T follicular helper cell (primary cell): ENCODE measurements at regions not wholly inside any gene's neighbourhood (a gene's known extent, or its start where the extent isn't known, plus 50 kb on each side); places are given as distances from the start of the nearest gene placed in this dataset.

ENCODE experiments used
- DNase-seq: peaks from one replicate; pipeline ENCODE4 v3.0.0-alpha.2; 2020; ENCODE audit warnings: low read depth

DNA sequence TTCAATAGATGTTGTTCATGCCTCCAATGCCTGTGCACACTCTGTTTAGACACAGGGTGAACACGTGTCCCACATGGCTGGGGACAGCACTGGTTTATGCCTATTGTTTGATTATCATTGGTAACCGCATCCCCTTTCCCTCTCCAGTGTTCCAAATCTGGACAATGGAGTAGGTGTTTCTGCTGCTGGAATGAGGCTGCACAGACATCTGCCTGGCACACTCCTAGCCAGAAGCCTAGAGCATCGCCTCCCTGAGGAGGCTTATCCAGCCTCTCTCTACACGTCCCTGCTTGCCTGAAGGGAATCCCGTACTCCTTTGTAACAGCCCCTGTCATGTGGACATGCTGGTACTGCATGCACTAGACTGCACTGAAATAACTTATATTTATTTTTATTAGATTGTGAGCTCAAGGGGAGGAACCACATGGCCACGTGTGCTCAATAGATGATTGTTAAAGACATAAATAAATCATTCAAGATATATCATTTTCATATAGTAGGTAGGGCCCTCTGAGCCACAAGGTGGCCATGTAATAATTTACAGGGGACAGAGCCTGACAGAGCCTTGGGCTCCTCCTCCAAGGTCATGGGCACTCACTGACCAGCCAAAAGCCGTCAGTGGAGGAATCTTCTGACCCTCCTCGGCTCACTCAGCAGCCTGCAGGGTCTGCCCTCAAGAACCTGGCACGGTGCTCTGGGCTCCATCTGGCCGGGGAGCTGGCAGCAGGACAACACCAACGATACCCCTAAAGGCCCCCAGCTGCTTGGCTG is 310.9 kb upstream of the ZNF32 start:
- DNase-seq = no peak

- no peak for DNase-seq
Observed at GRCh38 chr10:43958964-43959363, 310.3 kb upstream of the ZNF32 start.

DNA sequence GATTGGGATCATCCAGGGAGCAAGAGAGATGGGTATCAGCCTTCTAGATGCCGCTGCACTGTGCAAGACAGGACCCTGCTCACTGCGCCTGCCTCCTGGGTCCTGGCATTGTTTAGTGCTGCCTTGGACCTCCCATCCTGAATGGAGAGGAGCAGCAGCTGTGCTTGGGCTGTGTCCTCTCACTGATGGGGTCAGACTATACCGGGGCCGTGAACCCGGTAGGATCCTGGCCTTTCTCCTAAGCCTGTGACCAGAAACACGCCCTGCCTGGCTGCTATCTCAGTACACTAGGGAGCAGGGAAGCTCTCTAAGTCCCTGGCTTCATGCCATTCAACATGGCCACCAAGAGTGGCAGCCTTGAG is 309.4 kb upstream of the ZNF32 start:
- DNase-seq = no peak

- DNase-seq = no peak
Observed at GRCh38 chr10:43957267-43958070, 308.8 kb upstream of the ZNF32 start.

DNA sequence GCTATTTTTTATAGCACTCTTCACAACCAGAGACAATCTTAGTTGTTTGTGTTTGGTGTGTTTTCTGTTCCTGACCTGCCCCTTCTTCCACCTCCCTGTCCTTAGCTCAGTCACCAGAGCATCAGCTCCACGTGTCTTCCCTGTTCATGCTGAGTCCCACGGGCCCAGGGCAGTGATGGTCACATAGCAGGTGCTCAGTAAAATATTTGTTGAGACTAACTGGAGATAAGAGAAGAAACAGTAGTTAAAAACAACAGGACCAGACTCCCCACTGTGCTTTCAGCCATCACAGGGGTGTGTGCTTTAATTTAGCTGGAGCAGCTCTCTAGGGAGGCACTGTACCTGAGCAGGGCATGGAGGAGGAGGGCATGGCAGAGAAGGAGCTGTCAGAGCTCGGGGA is 307.3 kb upstream of the ZNF32 start:
- no peak for DNase-seq

DNA sequence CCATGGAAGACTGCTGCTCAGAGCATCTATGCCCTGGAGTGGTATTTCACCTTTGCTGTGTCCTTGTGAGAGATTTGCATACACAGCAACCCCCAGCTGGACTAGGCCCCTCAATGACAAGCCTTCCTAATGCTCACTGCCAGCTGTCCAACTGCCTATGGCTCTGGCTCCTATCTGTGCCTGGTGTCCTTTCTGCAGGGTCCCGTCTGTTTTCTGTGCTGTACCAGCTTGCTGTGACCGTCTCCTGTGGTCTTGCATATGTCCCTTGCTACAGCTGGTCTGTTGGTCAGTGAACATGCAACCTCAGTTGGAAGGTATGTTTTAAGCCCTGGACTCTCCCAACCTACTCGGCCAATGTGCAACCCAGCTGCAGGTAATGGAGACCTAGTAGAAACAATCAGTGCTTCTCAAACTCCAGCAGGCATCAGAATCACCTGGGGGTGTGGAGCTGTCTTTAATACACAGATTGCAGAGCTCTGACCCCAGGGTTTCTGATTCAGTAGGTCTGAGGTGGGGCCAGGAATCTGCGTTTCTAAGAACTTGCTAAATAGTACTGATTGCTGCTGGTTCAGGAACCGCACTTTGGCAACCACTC is 306.4 kb upstream of the ZNF32 start:
- no peak for DNase-seq

- DNase-seq = no peak
Observed at GRCh38 chr10:43953672-43954071, 305.0 kb upstream of the ZNF32 start.

DNA sequence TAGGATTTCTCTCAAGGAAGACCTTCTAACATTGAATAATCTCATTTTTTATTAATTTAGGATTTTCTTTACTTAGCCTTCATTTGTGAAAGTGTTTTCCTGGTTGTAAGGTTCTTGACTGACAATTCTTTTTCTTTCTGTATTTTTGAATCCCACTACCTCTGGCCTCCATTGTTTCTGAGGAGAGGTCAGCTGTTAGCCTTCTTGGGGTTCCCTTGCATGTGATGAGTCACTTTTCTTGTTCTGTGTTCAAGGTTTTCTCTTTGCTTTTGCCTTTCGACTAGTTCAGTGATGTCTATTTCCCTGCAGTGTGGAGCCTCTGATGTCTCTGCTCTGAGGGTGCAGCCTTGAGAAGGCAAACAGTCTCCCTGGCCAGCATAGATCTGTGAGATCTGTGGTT is 304.1 kb upstream of the ZNF32 start:
- no peak for DNase-seq

DNA sequence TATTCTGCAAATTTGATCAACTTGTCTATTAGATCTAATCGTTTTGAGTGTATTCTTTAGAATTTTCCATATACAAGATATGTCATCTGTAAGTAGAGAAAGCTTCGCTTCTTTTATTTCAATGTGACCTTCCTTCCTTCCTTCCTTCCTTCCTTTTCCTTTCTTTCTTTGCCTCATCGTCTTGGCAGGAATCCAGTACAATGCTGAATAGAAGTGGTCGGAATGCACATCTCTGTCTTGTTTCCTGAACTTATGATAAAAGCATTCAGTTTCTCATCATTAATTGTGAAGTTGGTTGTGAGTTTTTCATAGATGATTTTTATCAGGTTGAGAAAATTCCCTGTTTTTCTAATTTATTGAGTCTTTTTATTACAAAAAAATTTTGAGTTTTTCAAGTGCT is 300.7 kb upstream of the ZNF32 start:
- no peak for DNase-seq

DNA sequence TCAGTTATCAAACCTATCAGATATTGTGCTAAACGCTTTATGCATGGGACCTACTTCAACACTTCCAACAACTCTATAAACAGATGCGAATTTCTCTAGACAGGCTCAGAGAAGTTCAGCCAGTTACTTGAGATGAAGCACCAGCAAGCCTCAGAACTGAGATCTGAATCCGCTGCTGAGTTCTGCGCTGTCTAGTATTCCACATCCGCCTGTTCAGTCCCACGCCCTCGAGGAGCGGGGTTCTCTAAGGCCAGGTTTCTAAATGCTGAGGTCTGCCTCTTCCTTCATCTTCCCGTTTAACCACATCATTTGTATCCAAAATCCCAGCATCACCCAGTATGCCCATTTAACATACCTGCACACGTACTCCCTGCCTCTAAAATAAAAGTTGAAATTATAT is 297.8 kb upstream of the ZNF32 start:
- DNase-seq = no peak

- no peak for DNase-seq
Observed at GRCh38 chr10:43945908-43946307, 297.2 kb upstream of the ZNF32 start.

- DNase-seq = no peak
Observed at GRCh38 chr10:43945094-43945730, 296.5 kb upstream of the ZNF32 start.

DNA sequence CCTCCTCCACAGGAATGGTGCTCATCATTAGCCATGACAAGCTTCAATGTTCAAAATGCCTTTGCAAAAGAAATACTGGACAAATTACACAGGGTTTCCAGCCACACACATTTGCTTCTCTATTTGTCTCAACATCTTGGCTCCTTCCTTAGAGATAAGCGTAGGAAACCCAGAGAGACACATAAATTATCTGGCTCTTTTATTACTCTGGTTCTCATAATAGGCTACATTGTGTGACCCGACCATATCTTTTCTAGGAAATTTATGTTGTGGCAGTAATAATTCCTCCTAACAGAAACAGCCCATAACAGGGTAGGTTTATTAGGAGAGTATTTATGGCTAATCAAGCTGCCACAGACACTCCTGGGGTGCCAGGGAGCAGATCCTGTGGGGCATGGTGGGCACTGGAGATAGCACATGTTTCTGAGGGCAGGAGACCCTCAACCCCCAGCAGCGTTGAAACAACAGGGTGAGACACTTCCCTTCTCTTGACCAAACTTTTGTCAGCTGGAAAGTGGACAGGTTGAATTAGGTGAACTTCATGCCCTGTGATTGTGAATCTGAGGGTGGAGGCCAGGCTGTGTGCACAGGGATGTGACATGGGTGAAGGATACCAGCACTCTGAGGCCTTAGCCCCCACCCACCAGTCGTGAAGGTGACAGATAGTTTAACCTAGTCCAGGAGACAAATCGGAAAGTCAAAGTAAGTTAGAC is 295.9 kb upstream of the ZNF32 start:
- no peak for DNase-seq

- no peak for DNase-seq
Observed at GRCh38 chr10:43943818-43944360, 295.2 kb upstream of the ZNF32 start.

DNA sequence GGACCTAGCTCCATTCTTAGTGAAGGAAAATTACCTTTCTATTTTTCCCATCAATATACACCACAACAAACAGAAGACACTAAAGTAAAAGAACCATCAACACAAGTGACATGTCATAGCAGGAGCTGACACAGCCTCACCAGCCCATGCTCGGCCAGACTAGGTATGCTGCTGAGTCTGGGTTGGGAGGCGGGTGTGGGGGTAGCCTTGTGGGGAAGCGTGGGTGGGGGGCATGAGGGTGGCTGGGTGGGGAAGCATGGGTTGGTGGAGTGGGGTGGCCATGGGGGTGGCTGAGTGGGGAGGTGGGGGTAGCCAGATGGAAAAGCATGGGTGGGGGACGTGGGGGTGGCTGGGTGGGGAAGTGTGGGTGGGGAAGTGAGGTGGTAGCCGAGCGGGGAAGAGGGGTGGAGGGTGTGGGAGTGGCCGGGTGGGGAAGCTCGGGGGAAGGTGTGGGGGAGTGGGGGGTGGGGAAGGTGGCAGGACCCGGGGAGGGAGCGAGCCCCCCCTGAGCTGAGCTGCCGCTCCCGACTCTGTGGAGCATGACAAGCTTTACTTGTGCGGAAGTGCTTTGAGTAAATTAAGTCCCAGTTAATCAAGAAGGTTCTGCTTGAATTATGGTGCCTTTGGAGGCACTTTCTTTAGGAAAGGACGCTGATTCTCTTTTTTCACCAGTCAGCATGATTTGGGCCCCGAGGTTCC is 294.6 kb upstream of the ZNF32 start:
- no peak for DNase-seq

- no peak for DNase-seq
Observed at GRCh38 chr10:43942096-43942850, 293.6 kb upstream of the ZNF32 start.

DNA sequence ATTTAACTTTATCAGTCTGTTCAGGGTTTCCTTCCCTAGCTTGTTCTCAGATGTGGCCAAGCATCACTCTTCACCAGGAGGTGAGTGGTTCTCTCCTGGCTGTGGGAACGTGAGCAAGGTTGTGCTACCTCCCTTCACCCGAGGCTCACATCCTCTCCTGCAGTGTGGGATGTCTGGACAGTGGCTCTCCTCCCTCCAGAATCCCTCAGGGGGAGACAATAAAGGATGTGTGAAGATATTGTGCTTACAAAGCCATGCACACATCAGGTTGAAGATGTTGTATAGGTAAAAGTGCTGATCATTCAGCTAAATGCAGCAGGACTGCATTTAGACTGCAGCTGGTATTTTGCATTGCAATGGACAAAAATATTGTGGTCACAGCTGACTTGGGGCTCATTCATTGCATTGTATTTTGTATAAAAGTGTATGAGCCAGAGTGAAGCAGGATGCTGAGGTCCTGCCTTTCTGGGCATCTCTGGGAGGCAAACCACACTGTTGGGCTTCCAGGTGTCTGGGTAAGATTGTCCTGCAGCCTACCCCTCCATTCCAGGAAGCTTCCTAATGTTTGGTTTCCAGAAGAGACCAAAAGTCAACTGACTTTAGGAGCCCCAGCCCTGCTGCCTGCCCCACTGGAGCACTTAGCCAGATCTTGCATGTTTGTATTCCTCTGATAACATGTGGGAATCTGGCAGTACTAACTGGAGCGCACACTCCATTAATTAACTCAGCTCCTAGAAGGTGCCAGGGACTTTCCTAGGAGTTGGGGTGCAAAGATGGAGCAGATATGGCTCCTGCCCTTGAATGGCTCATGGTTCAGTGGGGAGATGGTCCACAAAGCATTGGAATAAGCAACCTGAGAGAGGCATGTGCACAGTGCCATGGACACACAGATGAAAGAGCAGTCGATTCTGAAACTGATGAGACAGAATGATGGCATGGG is 292.5 kb upstream of the ZNF32 start:
- no peak for DNase-seq

- DNase-seq = no peak
Observed at GRCh38 chr10:43939939-43940820, 291.5 kb upstream of the ZNF32 start.
